Skeletal muscle tissue (tissue), 3 donors: ENCODE measurements at regions not wholly inside any gene's neighbourhood (a gene's known extent, or its start where the extent isn't known, plus 50 kb on each side); places are given as distances from the start of the nearest gene placed in this dataset.

ENCODE experiments used
- H3K27ac ChIP-seq: one replicate; pipeline ENCODE4 v1.7.0; 2013; ENCODE audit warnings: mild to moderate bottlenecking, low read depth, low read length, inconsistent platforms
- H3K27me3 ChIP-seq, 3 donors: one replicate each; pipeline ENCODE4 v1.7.0; 2013; ENCODE audit warnings: low read length in 3 of 3; ENCODE audit not compliant: control insufficient read depth in 3 of 3, insufficient read depth in 3 of 3
- H3K36me3 ChIP-seq, 3 donors: one replicate each; pipeline ENCODE4 v1.7.0; 2013; ENCODE audit warnings: low read length in 3 of 3; ENCODE audit not compliant: control insufficient read depth in 3 of 3, insufficient read depth in 3 of 3
- H3K4me1 ChIP-seq, 3 donors: one replicate each; pipeline ENCODE4 v1.7.0; 2013; ENCODE audit warnings: low read length in 3 of 3, mild to moderate bottlenecking in 3 of 3; ENCODE audit not compliant: control insufficient read depth in 3 of 3, insufficient read depth in 3 of 3
- H3K4me3 ChIP-seq, 3 donors: one replicate each; pipeline ENCODE4 v1.7.0; 2013; ENCODE audit warnings: low read length in 3 of 3
- H3K9ac ChIP-seq, 3 donors: one replicate each; pipeline ENCODE4 v1.7.0; 2013; ENCODE audit warnings: low read length in 3 of 3, mild to moderate bottlenecking in 3 of 3, moderate library complexity in 2 of 3, low read depth in 1 of 3
- H3K9me3 ChIP-seq, 3 donors: one replicate each; pipeline ENCODE4 v1.7.0; 2013; ENCODE audit warnings: low read length in 3 of 3; ENCODE audit not compliant: control insufficient read depth in 3 of 3
- donor health status: Osteomylitis.

DNA sequence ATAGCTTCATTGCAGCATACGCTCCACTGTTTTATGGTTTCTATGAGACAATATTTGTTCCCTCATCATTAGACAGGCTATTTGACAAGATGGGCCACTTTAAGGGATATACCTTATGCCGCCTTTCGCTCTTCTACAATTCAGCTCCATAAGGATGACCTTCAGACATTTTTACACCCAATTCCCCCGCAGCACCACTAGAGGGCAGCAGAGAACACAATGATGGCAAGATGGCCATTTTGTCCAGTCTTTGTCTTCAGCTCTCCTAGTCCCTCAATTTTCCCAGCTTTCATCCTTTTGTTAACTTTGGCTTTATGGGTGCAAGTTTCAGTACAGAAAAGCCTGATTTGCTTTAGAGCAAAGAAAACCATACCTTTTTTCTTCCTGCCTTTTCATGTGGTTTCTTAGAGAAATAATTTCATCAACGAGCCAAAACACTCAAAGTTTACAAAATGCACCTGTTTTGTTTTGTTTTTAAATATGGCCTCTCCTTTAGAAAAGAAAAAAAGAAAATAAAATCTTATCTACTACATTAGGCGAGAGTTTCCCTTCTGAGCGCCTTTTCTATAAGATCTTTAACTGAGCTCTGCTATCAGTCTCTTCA is 355.3 kb downstream of the TOX3 start:
- no peaks in the 10 kb centered on the region for H3K9me3 ChIP-seq
- H3K4me3 ChIP-seq: no peak overlapping the region
- H3K4me1 ChIP-seq: no peaks in the 10 kb centered on the region
- no peak overlapping the region for H3K27ac ChIP-seq
- no peak overlapping the region for H3K9ac ChIP-seq
- no peaks in the 10 kb centered on the region for H3K27me3 ChIP-seq
- H3K36me3 ChIP-seq: no peaks in the 10 kb centered on the region

DNA sequence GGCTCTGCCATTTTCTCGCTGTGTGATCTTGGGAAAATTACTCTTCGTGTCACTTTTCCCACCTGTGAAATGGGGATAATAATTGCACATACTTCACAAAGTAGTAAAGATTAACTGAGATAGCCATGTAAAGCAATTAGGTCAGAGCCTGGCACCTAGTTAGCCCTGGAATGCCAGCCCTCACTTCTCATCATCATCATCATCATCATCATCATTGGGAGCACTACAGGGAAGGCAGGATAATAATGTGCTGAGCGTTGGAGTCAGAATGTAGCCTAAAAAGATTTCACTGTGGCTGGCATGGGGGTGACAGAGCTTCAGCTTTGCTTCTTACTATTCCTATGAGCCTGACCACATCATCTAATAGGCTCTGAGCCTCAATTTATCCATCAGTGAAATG is 362.6 kb downstream of the TOX3 start:
- H3K4me1 ChIP-seq: no peaks in the 10 kb centered on the region
- peaks cover 0 to 3% (median 0%) of the 10 kb centered on the region in 3 donors for H3K9me3 ChIP-seq
- H3K27me3 ChIP-seq: no peaks in the 10 kb centered on the region
- no peak overlapping the region for H3K27ac ChIP-seq
- no peaks in the 10 kb centered on the region for H3K36me3 ChIP-seq
- H3K4me3 ChIP-seq: no peak overlapping the region
- no peak overlapping the region for H3K9ac ChIP-seq

DNA sequence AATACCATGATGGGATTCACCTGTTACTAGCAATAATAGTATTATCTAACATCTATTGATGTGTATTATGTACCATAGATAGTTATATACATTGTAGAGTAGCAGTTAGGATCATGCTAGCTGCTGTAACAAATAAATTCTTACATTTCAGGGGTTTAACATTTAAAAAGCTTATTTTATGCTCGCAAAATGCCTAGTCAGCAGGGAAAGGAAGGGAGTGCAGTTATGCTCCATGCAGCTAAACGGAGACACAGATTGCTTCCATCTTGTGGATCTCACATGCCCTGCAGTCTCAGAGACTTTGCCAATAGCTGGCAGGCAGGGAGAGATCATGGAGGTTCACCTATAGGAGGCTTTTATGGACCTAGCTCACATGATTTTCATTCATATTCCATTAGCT is 364.1 kb downstream of the TOX3 start:
- no peaks in the 10 kb centered on the region for H3K4me1 ChIP-seq
- no peak overlapping the region for H3K4me3 ChIP-seq
- H3K9me3 ChIP-seq: peaks cover 0 to 3% (median 0%) of the 10 kb centered on the region in 3 donors
- H3K36me3 ChIP-seq: no peaks in the 10 kb centered on the region
- no peak overlapping the region for H3K9ac ChIP-seq
- no peaks in the 10 kb centered on the region for H3K27me3 ChIP-seq
- H3K27ac ChIP-seq: no peak overlapping the region

DNA sequence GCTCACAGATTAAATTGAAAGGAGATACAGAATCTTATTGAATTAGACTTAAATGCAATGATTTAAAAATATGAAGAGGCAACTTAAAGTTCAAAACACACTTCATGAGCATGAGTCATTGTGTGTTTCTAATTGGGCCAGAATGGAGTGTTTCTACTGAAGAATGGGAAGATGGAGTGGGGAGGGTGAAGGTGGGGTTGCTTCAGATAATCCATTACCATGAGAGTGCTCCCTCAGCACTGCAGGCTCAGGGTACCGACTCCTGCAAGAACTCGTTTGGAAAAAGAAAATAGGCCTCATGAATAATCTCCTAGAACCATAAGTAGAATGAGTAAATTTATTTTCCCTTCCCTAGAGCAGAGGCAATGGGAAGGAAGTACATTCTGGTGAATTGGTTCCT is 372.8 kb downstream of the TOX3 start:
- Histone ChIP-seq H3K27ac (no peak overlapping the region), H3K9ac (no peak overlapping the region), H3K36me3 (no peaks in the 10 kb centered on the region), H3K4me3 (no peak overlapping the region), H3K4me1 (no peaks in the 10 kb centered on the region), H3K9me3 (no peaks in the 10 kb centered on the region), H3K27me3 (no peaks in the 10 kb centered on the region)

DNA sequence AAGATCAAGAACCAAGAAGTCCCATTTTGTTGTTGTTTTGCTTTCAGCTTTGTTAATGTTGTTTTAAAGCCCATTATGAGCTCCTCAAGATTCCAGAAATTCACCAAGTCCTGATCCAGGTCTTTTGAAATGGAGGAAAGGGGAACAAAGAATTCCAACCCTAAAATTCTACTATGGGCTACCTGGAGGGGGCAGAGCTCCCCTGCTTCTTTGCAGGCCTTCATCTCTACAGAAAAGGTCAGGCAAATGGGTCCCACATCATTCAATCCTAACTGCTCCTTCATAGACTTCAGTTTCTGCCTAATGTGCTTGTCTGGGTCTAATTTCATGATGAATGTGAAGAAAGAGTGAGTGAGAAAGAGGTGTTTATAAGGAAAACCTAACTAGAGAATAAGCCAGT is 375.5 kb downstream of the TOX3 start:
- Histone ChIP-seq H3K9ac (no peak overlapping the region), H3K36me3 (no peaks in the 10 kb centered on the region)

DNA sequence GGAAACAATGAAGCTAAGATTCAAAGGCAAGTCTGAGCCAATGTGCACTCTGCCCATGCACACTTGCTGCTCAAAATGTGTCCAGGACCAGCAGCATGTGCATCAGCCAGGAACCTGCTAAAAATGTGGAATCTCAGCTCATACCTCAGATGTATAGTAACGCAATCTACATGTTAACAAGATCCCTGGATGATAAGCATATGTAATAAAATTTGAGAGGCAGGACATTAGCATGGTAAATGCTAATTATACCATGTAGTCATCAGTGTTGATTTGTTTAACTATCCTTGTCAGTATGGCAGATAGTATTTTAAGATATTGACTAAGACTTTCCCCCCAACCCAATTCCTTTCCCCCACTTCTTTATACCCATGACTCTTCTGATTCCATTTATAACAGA is 379.6 kb downstream of the TOX3 start:
- H3K9me3 ChIP-seq: no peaks in the 10 kb centered on the region
- H3K9ac ChIP-seq: no peak overlapping the region
- no peaks in the 10 kb centered on the region for H3K4me1 ChIP-seq
- H3K36me3 ChIP-seq: no peaks in the 10 kb centered on the region
- no peaks in the 10 kb centered on the region for H3K27me3 ChIP-seq
- no peak overlapping the region for H3K27ac ChIP-seq
- no peak overlapping the region for H3K4me3 ChIP-seq

More for the DNA sequence above, 375.5 kb downstream of the TOX3 start:
- Histone ChIP-seq H3K27ac (no peak overlapping the region), H3K4me3 (no peak overlapping the region), H3K27me3 (no peaks in the 10 kb centered on the region), H3K4me1 (no peaks in the 10 kb centered on the region), H3K9me3 (no peaks in the 10 kb centered on the region)

DNA sequence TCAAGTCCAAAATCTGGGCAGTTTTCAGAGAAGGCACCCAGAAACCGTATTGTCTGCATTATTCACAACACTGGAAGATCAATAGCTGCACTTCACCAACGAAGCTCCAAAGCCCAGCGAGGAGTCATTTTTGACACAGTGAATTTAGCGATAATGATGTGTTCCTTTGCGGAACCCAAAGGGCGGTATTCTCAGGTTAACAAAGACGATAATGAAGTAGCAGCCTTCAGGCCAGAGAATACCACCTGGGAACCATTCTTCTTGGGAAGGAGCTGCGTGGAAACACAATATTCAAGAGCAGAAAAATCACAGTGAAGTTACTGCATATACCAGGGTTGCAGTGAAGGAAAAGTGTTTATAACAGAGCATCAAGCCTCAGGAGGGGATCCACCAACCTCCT is 381.0 kb downstream of the TOX3 start:
- Histone ChIP-seq H3K36me3 (no peaks in the 10 kb centered on the region), H3K4me1 (no peaks in the 10 kb centered on the region), H3K9me3 (no peaks in the 10 kb centered on the region), H3K27me3 (no peaks in the 10 kb centered on the region), H3K4me3 (no peak overlapping the region), H3K27ac (no peak overlapping the region), H3K9ac (no peak overlapping the region)

DNA sequence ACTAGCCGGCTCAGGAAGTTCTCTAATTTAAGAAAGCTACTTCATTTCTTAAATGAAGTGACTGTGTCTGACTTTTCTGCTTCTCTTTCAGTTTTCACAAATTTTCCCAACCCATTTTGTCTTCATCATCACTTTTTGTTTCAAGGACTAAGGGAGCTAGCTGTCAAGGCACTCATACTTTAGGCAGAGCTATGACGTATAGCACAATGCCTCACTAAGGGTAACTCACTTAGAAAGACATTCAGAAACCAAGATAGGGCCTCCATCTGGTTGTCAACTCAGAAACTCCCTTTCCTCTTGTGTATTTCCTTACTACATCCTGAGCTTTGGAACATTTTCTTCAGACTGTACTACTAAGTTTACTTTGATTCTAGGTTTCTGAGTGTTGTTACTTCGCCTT is 397.9 kb downstream of the TOX3 start:
- Histone ChIP-seq H3K4me3 (no peak overlapping the region), H3K36me3 (no peaks in the 10 kb centered on the region), H3K9me3 (no peaks in the 10 kb centered on the region), H3K4me1 (no peaks in the 10 kb centered on the region), H3K9ac (no peak overlapping the region), H3K27ac (no peak overlapping the region), H3K27me3 (no peaks in the 10 kb centered on the region)

DNA sequence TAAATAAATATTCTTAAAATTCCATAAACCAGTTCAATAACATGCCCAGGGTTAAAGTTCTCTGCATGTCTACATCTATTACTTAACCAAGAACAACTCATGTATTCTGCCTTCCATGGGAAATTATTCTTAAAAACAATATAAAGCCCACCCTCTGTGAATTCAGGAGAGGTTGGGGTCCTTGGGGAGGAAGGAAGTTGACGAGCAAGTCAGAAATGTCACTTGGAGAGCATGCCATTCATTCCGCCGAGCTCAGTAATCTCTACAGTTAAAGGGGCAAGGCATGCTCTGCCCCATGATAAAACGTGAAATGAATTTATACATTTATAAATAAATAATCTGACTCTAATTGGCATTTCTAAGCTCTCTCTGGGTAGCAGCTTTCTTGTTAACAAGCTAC is 405.1 kb downstream of the TOX3 start:
- H3K4me1 ChIP-seq: no peaks in the 10 kb centered on the region
- no peak overlapping the region for H3K27ac ChIP-seq
- H3K36me3 ChIP-seq: no peaks in the 10 kb centered on the region
- no peaks in the 10 kb centered on the region for H3K27me3 ChIP-seq
- H3K9ac ChIP-seq: no peak overlapping the region
- no peak overlapping the region for H3K4me3 ChIP-seq
- H3K9me3 ChIP-seq: no peaks in the 10 kb centered on the region

DNA sequence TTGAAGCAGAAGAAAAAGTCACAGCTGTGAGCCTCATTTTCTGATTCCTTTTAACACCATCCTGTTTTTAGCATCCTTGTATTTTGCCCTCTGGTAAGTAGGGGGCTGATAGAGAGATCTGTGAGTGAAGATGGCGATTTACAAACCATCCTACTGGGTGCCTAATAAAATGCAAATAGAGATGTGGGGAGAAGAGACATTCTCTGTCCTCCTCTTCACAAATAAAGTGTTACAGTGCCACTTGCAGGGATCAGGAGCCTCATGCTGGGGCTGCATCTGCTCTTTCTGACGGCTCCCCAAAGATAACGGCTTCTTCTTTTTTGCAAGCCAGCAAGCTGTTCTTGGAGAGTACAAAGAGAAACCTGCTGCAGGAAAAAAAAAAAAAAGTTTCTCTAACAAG is 418.6 kb downstream of the TOX3 start:
- Histone ChIP-seq H3K27me3 (no peaks in the 10 kb centered on the region), H3K4me1 (no peaks in the 10 kb centered on the region), H3K9ac (no peak overlapping the region), H3K9me3 (no peaks in the 10 kb centered on the region), H3K36me3 (no peaks in the 10 kb centered on the region), H3K4me3 (no peak overlapping the region), H3K27ac (no peak overlapping the region)

DNA sequence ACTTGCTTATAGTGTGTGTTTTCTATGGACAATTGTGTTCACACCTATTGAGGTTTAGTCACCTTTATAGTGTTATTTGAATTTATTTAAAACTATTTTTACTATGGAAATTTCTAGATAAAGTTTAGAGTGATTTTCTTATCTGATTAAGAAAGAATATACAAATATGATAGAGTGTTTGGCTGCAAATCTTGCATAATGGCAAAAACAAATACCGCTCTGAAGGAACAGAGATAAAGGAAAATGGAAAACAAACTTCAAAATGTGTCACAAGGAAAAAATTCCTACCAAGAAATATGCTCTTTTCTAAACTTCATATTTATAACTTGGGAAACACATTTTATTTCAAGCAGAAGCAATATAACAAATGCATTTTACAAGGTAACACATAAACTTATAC is 423.1 kb downstream of the TOX3 start:
- H3K4me1 ChIP-seq: no peaks in the 10 kb centered on the region
- peaks cover 0 to under 1% (median 0%) of the 10 kb centered on the region in 3 donors for H3K9me3 ChIP-seq
- no peak overlapping the region for H3K9ac ChIP-seq

More for the DNA sequence above, 423.1 kb downstream of the TOX3 start:
- Histone ChIP-seq H3K4me3 (no peak overlapping the region), H3K27ac (no peak overlapping the region), H3K27me3 (no peaks in the 10 kb centered on the region), H3K36me3 (no peaks in the 10 kb centered on the region)
